HG03378 (cell line): ENCODE measurements at regions not wholly inside any gene's neighbourhood (a gene's known extent, or its start where the extent isn't known, plus 50 kb on each side); places are given as distances from the start of the nearest gene placed in this dataset.
"Not testable (repeated sequence)": the region's sequence is repeated elsewhere in the genome, so short reads cannot be mapped to it uniquely, and the experiment has no call there.

Source experiments
- ATAC-seq: cut with Tn5 transposase; IDR thresholded peaks from one replicate; pipeline ENCODE4 v1.9.1; 2021; ENCODE audit warnings: mild to moderate bottlenecking, moderate library complexity; ENCODE audit not compliant: unreplicated experiment

- ATAC-seq: no peak
These were observed 290.7 kb upstream of the FOLH1 start for GRCh38 chr11:49499117-49499516.

- no peak for ATAC-seq
These were observed 296.8 kb upstream of the FOLH1 start for GRCh38 chr11:49505231-49505630.

GRCh38 chr11:49526240-49526829 is 317.9 kb upstream of the FOLH1 start:
- peak; percentile 85 for ATAC-seq

GRCh38 chr11:49533204-49533603 is 324.8 kb upstream of the FOLH1 start:
- ATAC-seq: no peak

- ATAC-seq: not testable (repeated sequence)
These were observed 330.5 kb upstream of the FOLH1 start for GRCh38 chr11:49538927-49539326.

GRCh38 chr11:49558261-49558847 is 350.0 kb upstream of the FOLH1 start:
- ATAC-seq: not testable (repeated sequence)

GRCh38 chr11:49560593-49560992 is 352.2 kb upstream of the FOLH1 start:
- ATAC-seq: not testable (repeated sequence)

- not testable (repeated sequence) for ATAC-seq
These were observed 353.0 kb upstream of the FOLH1 start for GRCh38 chr11:49561240-49561880.

- not testable (repeated sequence) for ATAC-seq
These were observed 353.9 kb upstream of the FOLH1 start for GRCh38 chr11:49562262-49562661.

- not testable (repeated sequence) for ATAC-seq
These were observed 371.1 kb upstream of the FOLH1 start for GRCh38 chr11:49579492-49579891.

- not testable (repeated sequence) for ATAC-seq
These were observed 366.7 kb upstream of the OR4C13 start for GRCh38 chr11:49585495-49585894.

GRCh38 chr11:49608892-49609291 is 343.3 kb upstream of the OR4C13 start:
- not testable (repeated sequence) for ATAC-seq

- not testable (repeated sequence) for ATAC-seq
These were observed 328.3 kb upstream of the OR4C13 start for GRCh38 chr11:49623872-49624271.

GRCh38 chr11:49670705-49671104 is 281.5 kb upstream of the OR4C13 start:
- not testable (repeated sequence) for ATAC-seq

- ATAC-seq: not testable (repeated sequence)
These were observed 250.1 kb upstream of the OR4C13 start for GRCh38 chr11:49702121-49702520.

GRCh38 chr11:49750447-49750846 is 201.7 kb upstream of the OR4C13 start:
- not testable (repeated sequence) for ATAC-seq

GRCh38 chr11:49750960-49751359 is 201.2 kb upstream of the OR4C13 start:
- ATAC-seq: not testable (repeated sequence)

- not testable (repeated sequence) for ATAC-seq
These were observed 171.4 kb upstream of the OR4C13 start for GRCh38 chr11:49780791-49781190.

GRCh38 chr11:49782000-49782399 is 170.2 kb upstream of the OR4C13 start:
- ATAC-seq: not testable (repeated sequence)

GRCh38 chr11:49783841-49784240 is 168.3 kb upstream of the OR4C13 start:
- not testable (repeated sequence) for ATAC-seq

GRCh38 chr11:49789787-49790186 is 162.4 kb upstream of the OR4C13 start:
- ATAC-seq: not testable (repeated sequence)

- ATAC-seq: not testable (repeated sequence)
These were observed 153.9 kb upstream of the OR4C13 start for GRCh38 chr11:49798206-49798837.
